Hepatocyte (in vitro differentiated cells): ENCODE measurements at regions not wholly inside any gene's neighbourhood (a gene's known extent, or its start where the extent isn't known, plus 50 kb on each side); places are given as distances from the start of the nearest gene placed in this dataset.

Source experiments
- DNase-seq: peaks from one replicate; pipeline ENCODE4 v3.0.0-alpha.2; 2016; ENCODE audit warnings: low spot score
- H2AFZ ChIP-seq: fragments of 200-600 bp; sonication (generic); 2 replicates; pipeline ENCODE4 v1.6.0; 2016; ENCODE audit warnings: antibody characterized with exemption, mild to moderate bottlenecking
- H3K27ac ChIP-seq: fragments of 200-600 bp; sonication (generic); 2 replicates; pipeline ENCODE4 v1.5.1; 2016; ENCODE audit warnings: mild to moderate bottlenecking
- H3K27me3 ChIP-seq: fragments of 200-600 bp; sonication (generic); 2 replicates; pipeline ENCODE4 v1.6.1; 2016
- H3K36me3 ChIP-seq: fragments of 200-600 bp; sonication (generic); replicated peaks from 2 replicates; pipeline ENCODE4 v1.5.1; 2016; ENCODE audit warnings: low read depth; ENCODE audit not compliant: insufficient read depth
- H3K4me1 ChIP-seq: fragments of 200-600 bp; sonication (generic); 2 replicates; pipeline ENCODE4 v1.5.1; 2016; ENCODE audit warnings: mild to moderate bottlenecking, moderate library complexity; ENCODE audit not compliant: insufficient read depth
- H3K4me2 ChIP-seq: fragments of 200-600 bp; sonication (generic); 2 replicates; pipeline ENCODE4 v1.6.0; 2016
- H3K4me3 ChIP-seq: fragments of 200-600 bp; sonication (generic); 2 replicates; pipeline ENCODE4 v1.5.1; 2016; ENCODE audit warnings: mild to moderate bottlenecking
- H3K79me2 ChIP-seq: fragments of 200-600 bp; sonication (generic); 2 replicates; pipeline ENCODE4 v1.6.0; 2017; ENCODE audit warnings: mild to moderate bottlenecking
- H3K9me2 ChIP-seq: fragments of 200-600 bp; sonication (generic); replicated peaks from 2 replicates; pipeline ENCODE4 v1.6.0; 2017; ENCODE audit warnings: mild to moderate bottlenecking; ENCODE audit not compliant: insufficient read depth
- H3K9me3 ChIP-seq: fragments of 200-600 bp; sonication (generic); 2 replicates; pipeline ENCODE4 v1.5.1; 2016; ENCODE audit warnings: low read depth, mild to moderate bottlenecking
- H4K20me1 ChIP-seq: fragments of 200-600 bp; sonication (generic); 2 replicates; pipeline ENCODE4 v1.6.0; 2016; ENCODE audit warnings: mild to moderate bottlenecking; ENCODE audit not compliant: insufficient read depth, poor library complexity, severe bottlenecking
- CTCF ChIP-seq: fragments of 200-600 bp; sonication (generic); IDR thresholded peaks from 2 replicates; pipeline ENCODE4 v1.5.1; 2016; ENCODE audit warnings: antibody characterized with exemption, mild to moderate bottlenecking; ENCODE audit not compliant: poor library complexity
- EZH2 ChIP-seq: fragments of 200-600 bp; sonication (generic); IDR thresholded peaks from 2 replicates; pipeline ENCODE4 v1.6.1; 2016; ENCODE audit warnings: antibody characterized with exemption, mild to moderate bottlenecking, borderline replicate concordance
- EZH2phosphoT487 ChIP-seq: fragments of 200-600 bp; sonication (generic); IDR thresholded peaks from one replicate; pipeline ENCODE4 v1.6.1; 2018; ENCODE audit warnings: antibody characterized with exemption, mild to moderate bottlenecking, low read depth, moderate library complexity; ENCODE audit not compliant: unreplicated experiment, severe bottlenecking
- WGBS: methylation state at CpG from one replicate; pipeline ENCODE4 v1.1.6; 2016; ENCODE audit warnings: low lambda C conversion rate; ENCODE audit errors: missing lambda C conversion rate; 5-methylcytosine and 5-hydroxymethylcytosine counted together

DNA sequence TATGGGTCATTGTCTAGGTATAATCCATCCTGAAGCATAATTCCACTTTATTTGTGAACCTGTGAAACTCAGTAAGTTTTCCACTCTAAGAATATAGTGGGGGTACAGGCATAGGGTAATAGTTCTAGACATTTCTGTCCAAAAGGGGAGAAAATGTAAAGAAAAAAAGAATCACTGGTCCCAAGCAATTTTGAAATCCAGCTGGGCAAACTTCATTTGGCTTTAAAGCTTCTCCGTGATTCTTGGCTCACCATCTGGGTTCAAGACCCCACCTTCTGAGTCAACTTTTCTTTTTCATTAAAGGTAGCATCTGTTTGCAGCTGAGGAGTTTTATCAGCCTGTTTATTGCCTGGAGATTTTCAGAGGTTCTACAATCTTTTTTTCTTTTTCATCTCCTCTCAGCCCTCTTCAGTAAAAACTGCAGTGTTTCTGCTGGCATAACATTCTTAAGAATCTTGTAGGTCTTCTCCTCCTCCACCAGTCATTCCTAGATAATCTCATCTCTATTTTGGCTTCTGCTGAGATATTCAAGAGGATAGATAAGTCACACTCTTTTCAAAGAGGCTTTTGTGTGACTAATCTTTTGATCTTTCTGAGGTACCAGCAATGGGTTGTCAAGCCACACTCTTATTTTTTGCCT lies 126.1 kb upstream of the PITX1 start:
- no peak for DNase-seq
- H3K27ac ChIP-seq = no peak overlapping the region

DNA sequence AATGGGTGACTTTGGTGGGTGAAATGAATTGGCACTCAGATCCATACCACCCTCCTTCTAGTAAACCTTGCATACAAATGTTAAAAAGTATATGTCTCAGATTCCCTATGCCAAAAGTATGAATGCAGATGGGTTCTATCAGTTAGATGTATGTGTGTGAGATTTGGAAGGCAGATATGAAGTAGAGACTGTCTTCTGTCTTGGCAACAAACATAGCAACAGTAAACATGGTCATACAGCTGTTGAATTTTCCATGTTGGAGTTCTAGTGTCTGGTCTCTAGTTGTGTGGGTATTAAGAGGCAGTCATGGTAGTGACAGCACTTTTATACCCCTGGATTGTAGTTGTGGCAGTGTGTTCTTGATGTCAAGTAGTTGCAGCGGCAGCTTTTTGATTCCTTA lies 125.6 kb upstream of the PITX1 start:
- H3K27ac ChIP-seq = no peak overlapping the region
- H3K4me2 ChIP-seq = no peak overlapping the region
- TF ChIP-seq EZH2phosphoT487 (no peak), EZH2 (no peak), CTCF (no peak)
- no peaks in the 10 kb centered on the region for H3K79me2 ChIP-seq
- no peak overlapping the region for H2AFZ ChIP-seq
- H3K4me1 ChIP-seq = no peaks in the 10 kb centered on the region
- no peaks in the 10 kb centered on the region for H3K36me3 ChIP-seq
- no peaks in the 10 kb centered on the region for H4K20me1 ChIP-seq
- H3K4me3 ChIP-seq = no peak overlapping the region
- H3K27me3 ChIP-seq = no peaks in the 10 kb centered on the region
- no peaks in the 10 kb centered on the region for H3K9me2 ChIP-seq
- no peak for DNase-seq
- H3K9me3 ChIP-seq = no peaks in the 10 kb centered on the region
- WGBS = 96% methylated on average over 1 of the region's 1 CpG

More for the DNA sequence above, 126.1 kb upstream of the PITX1 start:
- Histone ChIP-seq H3K79me2 (no peaks in the 10 kb centered on the region), H2AFZ (no peak overlapping the region), H3K36me3 (no peaks in the 10 kb centered on the region), H3K4me2 (no peak overlapping the region), H4K20me1 (no peaks in the 10 kb centered on the region), H3K4me1 (no peaks in the 10 kb centered on the region), H3K9me3 (no peaks in the 10 kb centered on the region), H3K27me3 (no peaks in the 10 kb centered on the region), H3K4me3 (no peak overlapping the region), H3K9me2 (no peaks in the 10 kb centered on the region)
- TF ChIP-seq EZH2phosphoT487 = no peak
- TF ChIP-seq EZH2 = no peak
- no peak for TF ChIP-seq CTCF
- WGBS = 44% methylated on average over 1 of the region's 1 CpG

DNA sequence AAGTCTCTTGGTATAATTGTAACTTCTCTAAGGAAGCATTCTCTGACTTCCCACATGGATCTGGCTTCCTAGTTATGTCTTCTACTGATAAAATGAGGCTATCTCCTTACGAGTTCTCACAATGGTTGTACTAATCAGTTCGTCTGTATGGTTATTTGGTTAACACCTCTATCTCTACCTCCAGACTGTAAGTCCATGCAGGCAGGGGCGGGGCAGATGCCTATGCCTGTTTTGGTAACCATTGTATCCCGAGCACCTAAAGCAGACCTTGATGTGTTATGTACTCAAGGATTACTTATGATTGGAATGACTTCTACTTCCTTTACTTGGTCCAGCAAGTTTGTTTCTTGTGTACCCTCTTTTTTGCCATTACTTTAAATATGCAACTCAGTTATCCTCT lies 125.0 kb upstream of the PITX1 start:
- TF ChIP-seq CTCF = no peak
- TF ChIP-seq EZH2phosphoT487 = no peak
- no peak for TF ChIP-seq EZH2
- H3K79me2 ChIP-seq = no peaks in the 10 kb centered on the region
- no peaks in the 10 kb centered on the region for H3K4me1 ChIP-seq
- no peaks in the 10 kb centered on the region for H3K9me2 ChIP-seq
- no peaks in the 10 kb centered on the region for H4K20me1 ChIP-seq
- H3K4me2 ChIP-seq = no peak overlapping the region
- no peaks in the 10 kb centered on the region for H3K36me3 ChIP-seq
- H3K27me3 ChIP-seq = no peaks in the 10 kb centered on the region
- 55% methylated on average over 4 of the region's 4 CpGs for WGBS
- H3K4me3 ChIP-seq = no peak overlapping the region
- H2AFZ ChIP-seq = no peak overlapping the region
- DNase-seq = no peak
- no peaks in the 10 kb centered on the region for H3K9me3 ChIP-seq
- no peak overlapping the region for H3K27ac ChIP-seq
